Heart right ventricle (tissue), 16 donors: ENCODE measurements at regions not wholly inside any gene's neighbourhood (a gene's known extent, or its start where the extent isn't known, plus 50 kb on each side); places are given as distances from the start of the nearest gene placed in this dataset.

Source experiments
- ATAC-seq, 8 donors: fragments of 200-7000 bp; cut with Tn5 transposase; one replicate each; pipeline ENCODE4 v1.9.1; 2020; ENCODE audit warnings: mild to moderate bottlenecking in 8 of 8, moderate library complexity in 8 of 8, moderate number of reproducible peaks in 1 of 8
- DNase-seq, 2 donors: peaks; one replicate each; pipeline ENCODE4 v3.0.0-alpha.2; 2020
- H3K27ac ChIP-seq, 10 donors: fragments of 200-600 bp; sonication (generic) in 2 of 10; one replicate each; pipeline versions ENCODE4 v1.5.0 to v1.8.0; 2020 to 2022; ENCODE audit warnings: mild to moderate bottlenecking in 3 of 10
- H3K27me3 ChIP-seq, 7 donors: fragments of 200-600 bp; one replicate each; pipeline ENCODE4 v1.8.0; 2021 to 2022; ENCODE audit warnings: mild to moderate bottlenecking in 2 of 7
- H3K36me3 ChIP-seq, 9 donors: fragments of 200-600 bp; sonication (generic) in 1 of 9; one replicate each; pipeline versions ENCODE4 v1.5.0 to v1.8.0; 2020 to 2022; ENCODE audit warnings: mild to moderate bottlenecking in 2 of 9
- H3K4me1 ChIP-seq, 9 donors: fragments of 200-600 bp; sonication (generic) in 1 of 9; one replicate each; pipeline versions ENCODE4 v1.5.0 to v1.8.0; 2020 to 2022; ENCODE audit warnings: mild to moderate bottlenecking in 4 of 9
- H3K4me3 ChIP-seq, 10 donors: fragments of 200-600 bp; sonication (generic) in 2 of 10; one replicate each; pipeline versions ENCODE4 v1.5.0 to v1.8.0; 2020 to 2022; ENCODE audit warnings: mild to moderate bottlenecking in 7 of 10, moderate library complexity in 2 of 10
- H3K9me3 ChIP-seq, 11 donors: fragments of 200-600 bp in 10 of 11; sonication (generic) in 2 of 11; one replicate each; pipeline versions ENCODE4 v1.5.0 to v1.8.0; 2013 to 2022; ENCODE audit warnings: mild to moderate bottlenecking in 2 of 11, control low read depth in 1 of 11, moderate library complexity in 1 of 11
- WGBS, 2 donors: extraction: QIAGEN DNeasy Blood & Tissue Kit; methylation state at CpG; one replicate each; pipeline ENCODE4 v1.1.7; 2013; ENCODE audit warnings: inconsistent platforms in 1 of 2; 5-methylcytosine and 5-hydroxymethylcytosine counted together
- intact Hi-C, 10 donors: fragments of 100-400 bp; cut with DNase I; formaldehyde crosslinking; loops; one replicate each; pipeline versions ENCODE4 v1.11.1 to v1.14.2; 2022
- TF ChIP-seq, protein P1 (sequence below), 9 donors: fragments of 200-600 bp; sonication (generic) in 2 of 9; IDR thresholded peaks; one replicate each; pipeline versions ENCODE4 v1.5.0 to v1.8.0; 2021 to 2022; ENCODE audit warnings: antibody characterized with exemption in 9 of 9, mild to moderate bottlenecking in 5 of 9, moderate library complexity in 1 of 9
- donor health status: Arrhythmogenic right ventricular cardiomyopathy.
- donor health status: ischemic (EF 13 %, LVEDD 7.1; RV severe dilation, severe dysfunction).
- donor health status: healthy with polysubstance abuse.
- donor health status: DM: no; HTN: yes; CAD: no.
- donor health status: DM: no; HTN: no; CAD: no.
- donor health status: ischemic (EF 25% LVEDD 6.9; RV normal size, moderate dysfunction).
- donor health status: ischemic (EF 25% LVEDD 5.7; RV mildly dilated, moderate dysfunction).
- donor health status: healthy.
- donor health status: DM: yes; HTN: yes; CAD: no.
- donor health status: Ischemic cardiomyopathy.
- donor health status: ischemic (EF 35%, LVEDD 5.7; RV mildly dilated, moderate dysfunction).
- donor health status: nonischemic (EF 11% LVEDD 7.7; RV severe dilation, severe dysfunction).
- donor health status: DM: yes; HTN: yes; CAD: no.
- donor health status: PGD.
- donor health status: ischemic (EF 29% LVEDD 5.4; RV normal size, mild dysfunction).
- donor health status: nonischemic (EF 23%, LVEDD 6.1; RV moderate dilation, normal function).

DNA sequence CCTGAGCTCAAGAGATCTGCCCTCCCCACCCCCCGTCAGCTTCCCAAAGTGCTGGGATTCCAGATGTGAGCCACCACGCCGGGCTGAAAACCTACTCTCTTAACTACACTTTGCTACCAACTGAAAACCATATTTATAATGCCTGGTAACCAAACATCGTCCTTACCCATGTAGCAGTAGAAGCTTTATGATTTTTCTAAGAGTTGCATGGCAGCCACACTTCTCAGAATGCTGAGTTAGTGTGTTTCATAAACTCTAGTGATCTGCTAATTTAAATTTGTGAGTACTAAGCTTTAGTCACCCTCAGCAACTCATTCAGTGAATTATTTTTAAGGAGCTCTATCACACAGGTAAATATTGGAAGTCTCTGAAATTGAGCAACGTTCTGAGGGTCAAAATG is 478.4 kb downstream of the KDM4C start:
- no peak overlapping the region for H3K27ac ChIP-seq
- WGBS, 2 donors = 67 to 88% methylated on average over 5 of the region's 5 CpGs
- no peaks in the 10 kb centered on the region for H3K36me3 ChIP-seq
- no peak for ATAC-seq
- H3K4me3 ChIP-seq = no peak overlapping the region
- no peaks in the 10 kb centered on the region for H3K4me1 ChIP-seq
- TF ChIP-seq, protein P1, sequence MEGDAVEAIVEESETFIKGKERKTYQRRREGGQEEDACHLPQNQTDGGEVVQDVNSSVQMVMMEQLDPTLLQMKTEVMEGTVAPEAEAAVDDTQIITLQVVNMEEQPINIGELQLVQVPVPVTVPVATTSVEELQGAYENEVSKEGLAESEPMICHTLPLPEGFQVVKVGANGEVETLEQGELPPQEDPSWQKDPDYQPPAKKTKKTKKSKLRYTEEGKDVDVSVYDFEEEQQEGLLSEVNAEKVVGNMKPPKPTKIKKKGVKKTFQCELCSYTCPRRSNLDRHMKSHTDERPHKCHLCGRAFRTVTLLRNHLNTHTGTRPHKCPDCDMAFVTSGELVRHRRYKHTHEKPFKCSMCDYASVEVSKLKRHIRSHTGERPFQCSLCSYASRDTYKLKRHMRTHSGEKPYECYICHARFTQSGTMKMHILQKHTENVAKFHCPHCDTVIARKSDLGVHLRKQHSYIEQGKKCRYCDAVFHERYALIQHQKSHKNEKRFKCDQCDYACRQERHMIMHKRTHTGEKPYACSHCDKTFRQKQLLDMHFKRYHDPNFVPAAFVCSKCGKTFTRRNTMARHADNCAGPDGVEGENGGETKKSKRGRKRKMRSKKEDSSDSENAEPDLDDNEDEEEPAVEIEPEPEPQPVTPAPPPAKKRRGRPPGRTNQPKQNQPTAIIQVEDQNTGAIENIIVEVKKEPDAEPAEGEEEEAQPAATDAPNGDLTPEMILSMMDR (IDR thresholded peaks at IDR 0.05) = no peak
- H3K27me3 ChIP-seq = peaks cover 0 to 5% (median 0%) of the 10 kb centered on the region in 7 donors
- intact Hi-C loops = no loop called here
- H3K9me3 ChIP-seq = peaks cover 0 to 16% (median 0%) of the 10 kb centered on the region in 11 donors
- no peak for DNase-seq

DNA sequence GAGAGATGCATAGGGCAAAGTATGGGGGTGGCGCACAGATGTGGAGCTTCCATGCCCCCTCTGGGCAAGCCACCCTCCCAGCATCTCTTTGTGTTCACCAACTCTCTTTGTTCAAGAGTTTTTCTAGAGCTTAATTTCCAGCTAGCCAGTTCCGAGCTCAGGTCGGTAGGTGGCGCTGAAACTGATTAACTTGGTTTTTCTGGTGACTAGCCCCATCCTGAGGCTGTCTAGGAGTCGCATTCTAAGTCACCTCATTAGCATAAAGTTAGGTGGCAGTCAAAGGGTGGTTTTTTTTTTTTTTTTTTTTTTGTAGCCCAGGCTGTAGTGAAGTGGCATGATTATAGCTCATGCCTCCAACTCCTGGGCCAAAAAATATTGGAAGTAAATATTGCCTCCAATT is 476.4 kb downstream of the KDM4C start:
- WGBS, 2 donors = 52 to 53% methylated on average over 5 of the region's 5 CpGs
- Histone ChIP-seq H3K36me3 (no peaks in the 10 kb centered on the region), H3K9me3 (no peaks in the 10 kb centered on the region), H3K27ac (no peak overlapping the region), H3K27me3 (peaks cover 0 to 5% (median 0%) of the 10 kb centered on the region in 7 donors), H3K4me3 (no peak overlapping the region), H3K4me1 (no peaks in the 10 kb centered on the region)
- intact Hi-C loops = no loop called here
- DNase-seq (no peak), ATAC-seq (no peak)
- TF ChIP-seq, protein P1 (IDR thresholded peaks at IDR 0.05) = peak in 7 of 9 donors; percentile 35 to 57 (median 44)

DNA sequence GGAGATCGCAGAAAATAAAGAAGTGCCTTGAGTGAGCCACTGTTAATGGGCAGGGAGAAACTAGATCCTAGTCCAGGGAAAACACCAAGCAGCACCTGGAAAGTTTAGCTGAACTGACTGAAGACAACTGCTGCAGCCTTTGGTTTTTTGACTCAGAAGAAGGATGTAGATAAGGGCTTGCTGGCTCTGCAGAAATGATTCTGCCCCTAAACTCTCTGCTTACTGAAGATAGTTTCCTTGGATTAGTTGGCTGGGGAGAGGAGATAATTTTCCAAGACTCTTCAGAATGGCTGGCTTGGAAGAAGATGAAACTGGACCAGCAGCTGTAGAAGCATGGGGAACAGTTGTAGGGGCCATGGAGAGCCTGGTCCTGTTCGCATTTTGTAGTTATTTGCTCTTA is 471.8 kb downstream of the KDM4C start:
- intact Hi-C loops = loop anchor here in 1 of 10 donors (10.0 kb wide), 1 partner anchor 55 kb away; no protein-coding TSS in a partner anchor
- 92 to 95% methylated on average over 2 of the region's 2 CpGs for WGBS, 2 donors
- Histone ChIP-seq H3K36me3 (no peaks in the 10 kb centered on the region), H3K4me1 (no peaks in the 10 kb centered on the region), H3K4me3 (no peak overlapping the region), H3K27me3 (peaks cover 0 to 7% (median 0%) of the 10 kb centered on the region in 7 donors), H3K27ac (no peak overlapping the region), H3K9me3 (no peaks in the 10 kb centered on the region)
- ATAC-seq (no peak), DNase-seq (no peak)
- TF ChIP-seq, protein P1 (IDR thresholded peaks at IDR 0.05) = no peak

DNA sequence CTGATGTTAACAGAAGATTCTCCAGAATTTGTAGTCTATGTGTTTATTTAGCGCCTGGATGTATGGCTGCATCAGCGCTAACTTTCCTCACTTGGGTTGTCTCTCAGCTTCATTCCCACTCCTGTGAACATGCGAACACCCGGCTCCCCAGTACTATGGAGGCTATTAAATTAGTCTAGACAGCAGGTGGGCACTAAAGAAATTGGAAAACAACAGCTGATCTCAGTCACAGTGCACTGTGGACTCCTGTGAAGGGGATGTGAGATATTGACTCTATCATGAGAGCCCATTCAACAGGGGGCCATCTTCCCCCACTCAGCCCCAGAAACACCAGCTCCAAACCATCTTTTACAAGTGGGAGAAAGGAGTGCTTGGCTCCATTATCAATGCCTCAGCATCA is 471.0 kb downstream of the KDM4C start:
- Histone ChIP-seq H3K27me3 (peaks cover 0 to 7% (median 0%) of the 10 kb centered on the region in 7 donors), H3K4me1 (no peaks in the 10 kb centered on the region), H3K36me3 (no peaks in the 10 kb centered on the region), H3K9me3 (no peaks in the 10 kb centered on the region), H3K27ac (no peak overlapping the region), H3K4me3 (no peak overlapping the region)
- WGBS, 2 donors = 91 to 93% methylated on average over 4 of the region's 4 CpGs
- intact Hi-C loops = loop anchor here in 1 of 10 donors (10.0 kb wide), 1 partner anchor 56 kb away; no protein-coding TSS in a partner anchor
- TF ChIP-seq, protein P1 (IDR thresholded peaks at IDR 0.05) = no peak
- no peak for DNase-seq
- no peak for ATAC-seq
